ENCODE measurements at regions not wholly inside any gene's neighbourhood (a gene's known extent, or its start where the extent isn't known, plus 50 kb on each side); places are given as distances from the start of the nearest gene placed in this dataset.

DNA sequence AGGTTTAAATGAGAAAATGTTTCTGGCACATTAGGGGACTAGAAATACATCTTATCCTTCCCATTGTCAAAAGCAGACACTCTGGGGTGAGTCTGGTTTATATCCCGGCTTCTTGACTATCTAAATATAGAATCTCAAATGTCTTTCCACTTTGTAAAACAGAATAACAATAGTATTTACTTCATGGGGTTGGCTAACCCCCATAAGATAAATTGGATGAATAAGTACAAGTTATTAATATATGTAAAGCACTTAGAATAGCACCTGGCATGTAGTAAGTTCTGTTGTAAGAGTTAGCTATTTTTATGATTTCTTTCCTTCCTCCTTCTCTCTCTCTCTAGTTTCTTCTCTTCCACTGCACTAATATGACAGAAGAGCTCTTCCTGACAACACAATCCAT, 499.1 kb downstream of the INSC start:
- no peak for FAIRE-seq
- no peak for DNase-seq (ENCODE audit: insufficient read length, low spot score)

GRCh38 chr11:15615398-15616096, 500.8 kb downstream of the INSC start:
- DNase-seq (ENCODE audit: insufficient read length, low spot score): no peak
- FAIRE-seq: no peak

- DNase-seq (ENCODE audit: insufficient read length, low spot score): no peak
- FAIRE-seq: no peak
These were observed 501.7 kb downstream of the INSC start for GRCh38 chr11:15616130-15617105.

DNA sequence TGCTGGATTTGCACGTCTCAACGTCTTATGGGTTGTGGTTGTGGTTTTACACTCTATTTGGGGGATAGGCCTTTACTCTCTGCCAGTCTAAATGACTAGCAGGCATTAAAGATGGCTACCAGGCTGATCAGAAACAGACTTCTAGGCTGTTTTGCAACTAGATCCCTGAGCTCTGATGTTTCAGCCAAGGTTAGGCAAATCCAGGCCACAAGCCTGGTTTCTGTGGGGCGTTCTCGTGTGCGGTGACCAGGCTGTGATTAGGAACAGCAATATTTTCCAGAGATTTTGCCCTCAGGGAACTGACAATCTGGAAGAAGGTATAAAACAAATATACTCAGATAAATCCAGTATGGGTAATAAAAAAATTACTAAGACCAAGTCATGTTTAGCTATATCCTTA, 502.4 kb downstream of the INSC start:
- DNase-seq (ENCODE audit: insufficient read length, low spot score) (no peak), FAIRE-seq (no peak)

DNA sequence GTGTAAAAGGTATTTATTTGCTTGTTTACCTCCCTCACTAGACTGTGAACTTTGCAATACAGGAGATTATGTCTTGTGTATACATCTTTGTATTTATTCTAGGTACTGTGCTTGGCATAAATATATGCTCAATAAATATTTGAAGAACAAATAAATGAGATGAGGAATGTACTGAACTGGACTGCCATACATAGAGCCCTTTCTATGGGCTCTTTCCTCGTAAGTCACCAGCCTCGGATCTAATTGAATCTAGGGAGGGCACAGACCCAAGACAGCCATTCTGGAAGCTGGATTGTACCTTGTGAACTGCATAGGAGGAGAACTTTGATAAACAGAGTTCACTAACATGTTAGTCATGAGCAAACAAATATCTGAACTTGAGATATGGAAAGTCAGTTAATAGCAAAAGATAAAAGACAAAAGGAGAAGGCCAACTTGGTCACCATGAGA, 503.9 kb downstream of the INSC start:
- no peak for FAIRE-seq
- no peak for DNase-seq (ENCODE audit: insufficient read length, low spot score)

GRCh38 chr11:15621565-15621964, 506.8 kb downstream of the INSC start:
- no peak for FAIRE-seq
- no peak for DNase-seq (ENCODE audit: insufficient read length, low spot score)

GRCh38 chr11:15622231-15622890, 507.6 kb downstream of the INSC start:
- FAIRE-seq (no peak), DNase-seq (ENCODE audit: insufficient read length, low spot score) (no peak)

DNA sequence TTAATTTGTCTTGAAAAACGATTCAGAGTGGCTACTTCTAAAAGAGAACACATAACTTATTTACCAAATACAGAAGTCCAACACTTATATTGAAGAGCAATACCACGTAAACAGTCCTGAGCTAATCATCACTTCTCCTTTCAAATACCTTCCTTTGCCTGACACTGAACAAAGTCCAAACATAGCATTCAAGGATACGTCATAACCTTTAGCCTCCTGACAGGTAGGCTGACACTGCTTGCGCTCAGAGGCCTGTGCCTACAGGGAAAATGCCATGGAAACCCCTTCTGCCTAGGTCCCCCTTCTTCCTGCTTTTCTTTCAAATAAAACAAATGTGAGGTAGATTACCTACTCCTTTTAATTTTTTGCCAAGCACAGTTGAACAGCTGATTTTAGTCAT, 510.0 kb downstream of the INSC start:
- FAIRE-seq (no peak), DNase-seq (ENCODE audit: insufficient read length, low spot score) (no peak)

- DNase-seq (ENCODE audit: insufficient read length, low spot score): no peak
- FAIRE-seq: no peak
These were observed 511.0 kb downstream of the INSC start for GRCh38 chr11:15625691-15626090.

DNA sequence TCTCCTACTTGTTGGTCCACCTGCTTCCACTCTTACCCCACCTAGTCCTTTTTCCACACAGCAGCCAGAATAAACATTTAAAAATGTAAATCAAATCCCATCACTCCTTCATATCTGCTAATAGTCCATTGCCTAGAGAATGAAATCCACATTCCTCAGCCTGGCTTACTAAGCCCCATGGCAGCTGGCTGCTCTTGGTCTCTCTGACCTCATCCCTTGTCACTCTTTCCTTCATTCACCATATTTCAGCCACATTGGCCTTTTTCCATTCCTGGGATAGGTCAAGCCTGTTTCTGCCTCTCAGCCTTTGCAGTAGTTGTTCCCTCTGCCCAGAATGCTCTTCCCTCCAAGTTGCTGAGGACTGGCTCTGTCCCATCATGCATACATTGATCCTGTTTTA, 512.8 kb downstream of the INSC start:
- DNase-seq (ENCODE audit: insufficient read length, low spot score) (no peak), FAIRE-seq (no peak)

DNA sequence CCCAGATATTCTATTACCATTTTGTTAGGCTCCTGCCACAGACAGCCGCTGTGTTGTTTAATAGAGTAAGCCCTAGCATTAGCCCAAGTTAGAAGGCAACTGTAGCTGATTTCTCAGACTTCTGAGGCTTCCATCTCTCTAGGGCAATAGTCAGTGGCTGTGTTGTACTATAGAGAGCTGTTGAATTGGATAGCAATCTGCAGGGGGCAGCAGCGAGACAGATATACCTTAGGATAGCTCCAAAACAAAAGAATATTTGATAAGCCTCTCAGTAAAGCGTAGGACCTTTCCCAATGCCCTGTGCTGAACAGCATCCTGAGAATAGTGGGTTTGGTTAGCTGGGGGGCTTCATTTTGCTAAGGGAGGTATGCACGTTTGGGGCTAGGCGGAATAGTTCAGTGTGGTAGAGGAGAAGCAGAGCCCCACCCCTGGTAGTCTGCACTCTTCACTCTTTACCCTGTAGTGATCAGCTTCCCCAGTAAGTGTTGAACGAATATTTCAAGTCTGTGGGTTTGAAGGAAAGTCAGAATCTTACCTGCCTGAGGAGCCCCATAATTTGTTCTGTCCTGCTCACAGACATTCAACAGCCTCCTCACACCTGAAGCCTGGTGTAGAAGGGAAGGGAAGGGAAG, 515.1 kb downstream of the INSC start:
- FAIRE-seq (no peak), DNase-seq (ENCODE audit: insufficient read length, low spot score) (no peak)

DNA sequence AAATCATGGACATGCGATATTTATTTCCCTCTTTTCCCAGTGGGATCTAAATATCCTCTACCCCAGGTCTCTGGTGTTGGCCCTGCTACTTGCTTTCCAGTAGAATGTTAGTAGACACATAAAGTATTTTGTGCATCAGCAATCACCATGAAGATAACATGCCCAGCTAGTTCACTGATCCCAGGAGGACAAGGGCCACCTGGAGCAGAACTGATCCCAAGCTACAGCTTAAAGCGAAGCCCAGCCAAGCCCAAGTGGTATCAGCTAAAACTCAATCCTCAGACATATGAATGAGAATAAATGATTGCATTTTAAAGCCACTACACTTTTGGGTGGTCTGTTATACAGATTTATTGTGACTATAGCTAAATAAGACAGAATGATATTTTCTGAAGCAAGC, 516.2 kb downstream of the INSC start:
- DNase-seq (ENCODE audit: insufficient read length, low spot score): no peak

DNA sequence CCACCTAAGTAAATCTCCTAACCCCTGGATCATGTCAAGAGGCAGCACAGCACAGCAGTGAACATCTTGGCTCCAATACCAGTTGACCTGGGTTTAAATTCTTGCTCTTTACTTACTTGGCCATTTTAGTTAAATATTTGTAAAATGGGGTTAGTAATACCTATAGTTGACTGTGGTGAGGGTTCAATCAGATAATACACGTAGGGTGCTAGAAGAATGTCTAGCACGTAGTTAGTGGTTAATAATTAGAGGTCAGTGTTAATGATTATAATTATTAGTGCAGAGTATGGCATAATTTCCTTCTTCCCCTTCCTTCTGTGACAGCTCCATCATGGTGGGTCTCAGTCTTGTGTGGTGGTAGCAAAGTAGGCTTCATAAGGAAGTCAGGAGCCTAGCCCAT, 520.8 kb downstream of the INSC start:
- no peak for DNase-seq (ENCODE audit: insufficient read length, low spot score)
- no peak for FAIRE-seq

More for the DNA sequence above, 516.2 kb downstream of the INSC start:
- no peak for FAIRE-seq

- no peak for FAIRE-seq
- DNase-seq (ENCODE audit: insufficient read length, low spot score): no peak
These were observed 521.9 kb downstream of the INSC start for GRCh38 chr11:15636521-15637089.

DNA sequence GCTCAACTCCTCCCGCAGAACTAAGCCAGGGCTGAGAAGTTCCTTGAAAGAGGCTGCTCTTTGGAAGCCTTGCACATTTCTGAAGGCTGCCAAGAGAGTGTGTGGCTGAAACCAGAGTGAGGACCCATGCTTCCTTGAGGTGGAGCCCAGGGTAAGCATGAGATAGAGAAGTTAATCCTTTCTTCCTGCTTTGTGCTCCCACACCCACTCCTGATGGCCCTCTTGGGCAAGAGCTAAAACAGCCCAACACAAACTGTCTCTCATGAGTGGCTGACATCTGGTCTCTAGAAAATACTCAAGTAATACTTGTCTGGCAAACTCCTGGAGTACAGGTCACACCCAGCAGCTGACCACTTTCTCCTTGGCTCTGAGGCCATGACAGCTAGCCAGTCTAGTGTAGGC, 523.7 kb downstream of the INSC start:
- FAIRE-seq: no peak
- no peak for DNase-seq (ENCODE audit: insufficient read length, low spot score)

DNA sequence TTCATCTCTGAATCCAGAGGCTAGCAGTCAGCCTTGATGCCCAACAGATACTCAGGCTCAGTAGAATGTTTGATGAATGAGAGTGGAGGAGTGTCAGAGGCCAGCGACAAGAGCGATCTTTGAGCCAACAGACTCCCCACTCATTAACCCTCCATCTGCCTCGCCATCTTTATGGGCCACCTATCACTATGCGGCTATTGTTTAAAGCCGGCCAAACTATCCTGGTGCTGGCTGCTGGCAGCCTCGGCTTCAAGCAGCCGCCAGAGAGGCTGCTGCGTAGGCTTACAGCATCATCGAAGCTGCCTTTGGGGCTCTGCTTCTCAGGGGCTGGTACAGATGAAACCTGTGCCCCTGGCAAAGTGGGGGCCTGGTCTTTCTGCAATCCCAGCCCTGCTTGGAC, 525.6 kb downstream of the INSC start:
- DNase-seq (ENCODE audit: insufficient read length, low spot score) (no peak), FAIRE-seq (no peak)

DNA sequence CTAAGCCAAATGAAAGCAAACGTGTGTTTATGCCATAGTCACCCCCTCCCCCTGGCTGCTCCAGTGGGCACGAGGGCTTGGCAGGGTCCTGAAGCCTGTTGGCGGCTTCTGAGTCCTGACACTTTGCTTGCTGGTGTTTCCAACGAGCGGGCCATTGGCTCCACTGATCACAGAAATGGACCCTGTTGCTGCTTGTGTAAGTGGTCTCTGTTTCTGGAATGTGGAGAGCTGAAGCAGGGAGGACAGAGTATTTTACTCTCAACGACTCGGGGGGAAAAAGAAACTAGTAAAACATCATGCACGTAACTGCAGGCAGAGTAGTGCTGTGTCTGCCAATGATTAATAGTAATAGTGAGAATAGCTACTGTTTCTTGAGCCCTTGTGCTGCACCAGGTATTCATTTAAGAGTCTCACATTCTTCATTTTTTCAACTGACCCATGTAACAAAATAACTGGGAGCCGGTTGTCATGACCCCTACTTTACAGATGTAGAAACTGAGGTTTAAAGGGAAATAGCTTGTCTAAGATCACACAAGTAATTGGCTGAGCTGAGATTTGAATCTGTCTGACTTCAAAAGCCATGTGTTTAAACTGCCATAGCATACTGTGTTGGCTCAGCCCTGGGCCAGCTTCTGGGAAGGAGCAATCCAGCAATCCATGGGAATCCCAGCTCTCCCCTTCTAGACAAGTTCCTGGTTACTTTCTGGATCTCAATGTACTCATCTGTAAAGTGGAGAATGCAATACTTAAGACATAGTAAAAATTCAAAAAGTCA, 526.7 kb downstream of the INSC start:
- DNase-seq (ENCODE audit: insufficient read length, low spot score) (no peak), FAIRE-seq (no peak)

GRCh38 chr11:15645201-15645600, 530.5 kb downstream of the INSC start:
- DNase-seq (ENCODE audit: insufficient read length, low spot score): no peak
- FAIRE-seq: no peak

- no peak for FAIRE-seq
- no peak for DNase-seq (ENCODE audit: insufficient read length, low spot score)
These were observed 534.8 kb downstream of the INSC start for GRCh38 chr11:15649371-15650104.

Data from GM19239 (cell line).